ENCODE measurements at regions not wholly inside any gene's neighbourhood (a gene's known extent, or its start where the extent isn't known, plus 50 kb on each side); places are given as distances from the start of the nearest gene placed in this dataset.

DNA sequence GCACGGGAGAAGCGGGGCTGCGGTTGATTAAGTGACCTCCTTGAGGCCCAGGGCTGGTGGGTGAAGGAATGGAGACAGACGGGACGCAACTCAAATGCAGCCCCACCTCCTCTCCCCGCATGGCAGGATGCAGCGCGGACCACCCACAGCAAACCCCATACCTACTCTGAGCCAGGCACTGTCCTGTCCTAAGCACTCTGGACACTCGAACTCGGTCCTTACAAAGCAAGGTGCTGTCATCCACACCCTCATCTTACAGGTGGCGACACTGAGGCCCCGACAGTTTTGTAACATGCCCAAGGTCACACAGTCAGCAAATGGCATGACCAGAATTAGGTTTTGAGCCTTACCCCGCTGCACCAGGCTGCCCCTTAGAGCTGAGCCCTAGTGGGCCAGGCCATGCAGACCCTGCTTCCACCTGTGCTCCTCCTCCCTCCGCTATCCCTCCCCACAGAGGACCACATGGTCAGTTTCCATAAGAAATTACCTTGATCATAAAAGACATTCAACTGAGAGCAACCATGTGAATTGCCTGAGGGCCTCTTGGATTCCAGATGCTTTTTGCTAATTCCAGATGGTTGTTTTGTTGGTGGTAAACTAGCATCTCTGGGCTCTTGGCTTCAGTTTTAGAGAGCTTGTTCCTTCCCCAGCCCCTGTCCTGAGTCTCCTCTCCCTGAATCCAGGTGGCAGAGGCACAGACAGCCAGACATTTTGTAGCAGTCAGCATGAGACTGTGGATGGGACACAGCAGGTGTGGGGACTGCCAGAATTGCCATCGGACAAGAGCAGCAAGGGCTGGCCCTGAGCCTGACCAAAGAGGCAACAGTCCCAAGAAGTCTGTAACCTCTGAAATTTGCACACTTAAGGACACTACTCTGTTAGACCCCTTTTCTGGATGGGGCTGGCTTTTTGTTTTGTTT lies 171.9 kb upstream of the PMEPA1 start:
- TF ChIP-seq, protein P1, sequence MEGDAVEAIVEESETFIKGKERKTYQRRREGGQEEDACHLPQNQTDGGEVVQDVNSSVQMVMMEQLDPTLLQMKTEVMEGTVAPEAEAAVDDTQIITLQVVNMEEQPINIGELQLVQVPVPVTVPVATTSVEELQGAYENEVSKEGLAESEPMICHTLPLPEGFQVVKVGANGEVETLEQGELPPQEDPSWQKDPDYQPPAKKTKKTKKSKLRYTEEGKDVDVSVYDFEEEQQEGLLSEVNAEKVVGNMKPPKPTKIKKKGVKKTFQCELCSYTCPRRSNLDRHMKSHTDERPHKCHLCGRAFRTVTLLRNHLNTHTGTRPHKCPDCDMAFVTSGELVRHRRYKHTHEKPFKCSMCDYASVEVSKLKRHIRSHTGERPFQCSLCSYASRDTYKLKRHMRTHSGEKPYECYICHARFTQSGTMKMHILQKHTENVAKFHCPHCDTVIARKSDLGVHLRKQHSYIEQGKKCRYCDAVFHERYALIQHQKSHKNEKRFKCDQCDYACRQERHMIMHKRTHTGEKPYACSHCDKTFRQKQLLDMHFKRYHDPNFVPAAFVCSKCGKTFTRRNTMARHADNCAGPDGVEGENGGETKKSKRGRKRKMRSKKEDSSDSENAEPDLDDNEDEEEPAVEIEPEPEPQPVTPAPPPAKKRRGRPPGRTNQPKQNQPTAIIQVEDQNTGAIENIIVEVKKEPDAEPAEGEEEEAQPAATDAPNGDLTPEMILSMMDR (IDR thresholded peaks at IDR 0.05), result no peak
- no peak for TF ChIP-seq POLR2A (IDR thresholded peaks at IDR 0.05)
